Stimulated activated CD4-positive, alpha-beta T cell treated with anti-CD3 and anti-CD28 coated beads, TNF-alpha, amount 100 ng/mL, for 24 hours (primary cell): ENCODE measurements at regions not wholly inside any gene's neighbourhood (a gene's known extent, or its start where the extent isn't known, plus 50 kb on each side); places are given as distances from the start of the nearest gene placed in this dataset.

ENCODE experiments used
- DNase-seq, 3 experiments: peaks; one replicate each; pipeline ENCODE4 v3.0.0-alpha.2; 2020; ENCODE audit warnings: low read depth in 3 of 3

DNA sequence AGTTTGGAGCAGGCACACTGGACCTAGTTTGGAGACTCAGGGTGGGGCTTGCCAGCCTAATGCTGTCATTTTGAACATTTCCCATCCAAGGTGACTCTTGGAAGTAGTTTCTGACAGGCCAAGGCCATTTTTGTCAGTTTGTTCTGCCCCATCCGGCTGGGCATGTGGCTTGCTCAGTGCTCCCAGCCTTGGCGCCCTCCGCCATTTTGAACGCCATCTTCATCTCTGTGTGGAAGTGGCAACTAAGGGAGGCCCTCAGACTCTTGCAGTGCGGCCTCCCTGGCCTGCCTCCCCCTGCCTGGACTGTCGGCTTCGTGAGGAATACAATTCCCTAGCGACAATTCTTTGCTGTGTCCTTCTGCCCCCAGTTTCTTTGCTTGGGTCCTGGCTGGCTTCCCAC, 150.6 kb upstream of the RGMA start:
- DNase-seq = no peak

DNA sequence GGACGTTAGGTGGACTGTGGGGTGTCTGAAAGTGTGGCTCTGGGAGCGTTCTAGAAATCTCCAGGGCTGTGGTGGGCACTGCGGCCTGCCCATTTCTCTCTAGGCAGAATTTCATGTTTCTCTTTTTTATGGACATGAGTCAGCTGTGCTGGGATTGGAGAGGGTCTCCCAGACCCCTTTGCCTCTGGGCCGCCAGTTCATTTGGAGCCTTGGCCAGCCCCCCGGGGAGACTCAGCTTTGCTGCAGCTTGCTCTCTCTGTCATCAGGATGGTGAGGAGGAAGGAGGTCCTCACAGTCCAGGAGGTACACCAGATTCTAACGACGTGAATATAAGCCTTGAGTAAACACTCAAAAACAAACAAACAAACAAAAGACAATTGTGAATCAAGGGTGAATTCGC, 149.6 kb upstream of the RGMA start:
- DNase-seq = no peak

DNA sequence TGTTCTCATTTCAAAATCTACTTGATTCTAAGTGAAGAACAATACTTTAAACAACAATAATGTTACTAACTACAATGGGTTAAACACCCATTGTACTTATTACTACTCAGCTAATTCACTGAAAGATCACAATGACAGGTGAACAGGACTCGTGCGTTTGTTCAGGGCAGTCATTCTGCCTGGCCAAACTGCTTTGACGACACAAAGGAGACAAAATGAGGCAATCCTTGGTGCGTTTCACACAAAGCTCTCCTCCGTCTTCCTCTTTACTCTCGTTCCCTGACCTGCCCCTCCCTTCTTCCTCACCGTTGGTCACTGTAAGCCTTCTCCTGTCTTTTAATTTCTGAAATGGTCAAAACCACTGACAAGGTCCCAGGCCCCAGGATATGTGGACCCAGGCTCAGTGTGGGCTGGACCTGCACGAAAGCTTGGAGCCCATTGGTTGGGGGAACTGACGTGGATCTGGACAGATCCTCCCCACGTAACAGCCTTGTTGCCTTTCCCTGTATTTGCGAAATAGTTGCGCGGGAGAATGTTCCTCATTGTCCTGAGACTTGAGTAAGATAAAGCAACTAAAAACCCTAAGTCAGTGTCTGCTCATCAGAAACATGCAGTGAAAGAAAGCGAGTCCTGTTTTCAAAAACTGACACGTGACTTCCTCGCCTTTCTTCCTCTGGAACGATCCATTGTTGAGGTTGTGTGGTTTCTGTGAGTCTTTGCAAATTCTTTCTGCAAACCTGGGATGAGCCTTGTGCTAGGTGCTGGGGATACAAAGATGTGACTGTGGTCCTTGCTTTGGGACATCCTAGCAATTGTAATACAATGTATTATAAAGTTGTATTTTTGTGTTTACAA, 147.1 kb upstream of the RGMA start:
- DNase-seq = no peak

- DNase-seq = no peak
Measured at GRCh38 chr15:93235269-93235668, 146.3 kb upstream of the RGMA start.

DNA sequence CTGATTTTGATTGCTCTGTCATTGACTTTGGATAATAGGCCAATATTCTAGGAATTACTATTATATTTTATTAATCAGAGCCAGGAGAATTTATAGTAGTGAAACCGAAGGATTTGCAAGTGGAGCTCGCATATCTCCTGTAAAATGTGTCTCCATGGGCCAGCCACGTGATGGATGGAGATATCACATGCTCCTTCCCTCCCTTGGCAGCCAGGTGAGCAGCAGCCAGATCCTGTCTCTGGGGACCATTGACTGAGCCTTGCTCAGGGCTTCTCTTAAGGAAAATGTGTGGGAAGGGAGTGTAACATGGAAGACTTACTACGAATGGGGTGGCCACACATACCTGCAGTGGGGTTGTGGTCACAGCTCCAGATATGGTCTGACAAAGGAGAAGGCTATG, 144.7 kb upstream of the RGMA start:
- no peak for DNase-seq

- DNase-seq = no peak
Measured at GRCh38 chr15:93232845-93233244, 143.8 kb upstream of the RGMA start.

GRCh38 chr15:93231994-93232393, 143.0 kb upstream of the RGMA start:
- DNase-seq = no peak

- no peak for DNase-seq
Measured at GRCh38 chr15:93231261-93231925, 142.4 kb upstream of the RGMA start.

GRCh38 chr15:93228546-93228945, 139.5 kb upstream of the RGMA start:
- DNase-seq = no peak

DNA sequence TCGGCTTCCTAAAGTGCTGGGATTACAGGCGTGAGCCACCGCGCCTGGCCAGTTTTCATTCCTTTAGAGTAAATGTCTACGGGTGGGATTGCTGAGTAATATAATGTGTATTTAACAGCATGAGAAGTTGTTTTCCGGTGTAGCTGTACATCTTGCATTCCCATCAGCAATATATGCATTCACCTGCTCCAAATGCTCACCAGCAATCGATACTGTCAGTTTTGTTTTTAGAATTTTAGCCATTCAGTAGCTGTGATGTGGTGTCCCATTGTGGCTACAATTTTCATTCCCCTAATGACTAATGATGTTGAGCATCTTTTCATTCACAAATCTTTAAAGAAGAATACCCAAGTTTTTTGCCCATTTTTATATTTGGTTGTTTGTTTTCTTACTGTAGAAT, 134.8 kb upstream of the RGMA start:
- no peak for DNase-seq

DNA sequence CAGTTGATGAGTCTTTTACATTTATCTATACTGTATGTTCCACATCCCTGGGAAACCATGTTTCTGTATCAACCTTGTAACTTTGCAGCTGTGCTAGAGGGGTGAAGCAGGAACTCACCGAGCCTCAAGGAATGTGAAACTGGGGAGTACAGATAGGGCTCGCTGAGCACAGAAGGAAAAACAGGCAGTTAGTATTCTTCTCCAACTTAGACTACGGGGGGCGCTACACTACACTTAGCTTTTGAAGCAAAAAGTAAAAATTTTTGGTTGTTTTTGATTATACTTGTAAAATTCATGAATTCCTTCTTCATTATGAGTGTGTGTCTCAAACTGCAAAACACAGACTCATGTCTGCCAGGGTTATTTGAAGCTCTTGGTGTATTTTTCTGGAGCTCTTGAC, 132.7 kb upstream of the RGMA start:
- DNase-seq = no peak

- no peak for DNase-seq
Measured at GRCh38 chr15:93219859-93220420, 130.9 kb upstream of the RGMA start.

GRCh38 chr15:93217343-93217742, 128.3 kb upstream of the RGMA start:
- DNase-seq = no peak

- no peak for DNase-seq
Measured at GRCh38 chr15:93214106-93214505, 125.1 kb upstream of the RGMA start.

DNA sequence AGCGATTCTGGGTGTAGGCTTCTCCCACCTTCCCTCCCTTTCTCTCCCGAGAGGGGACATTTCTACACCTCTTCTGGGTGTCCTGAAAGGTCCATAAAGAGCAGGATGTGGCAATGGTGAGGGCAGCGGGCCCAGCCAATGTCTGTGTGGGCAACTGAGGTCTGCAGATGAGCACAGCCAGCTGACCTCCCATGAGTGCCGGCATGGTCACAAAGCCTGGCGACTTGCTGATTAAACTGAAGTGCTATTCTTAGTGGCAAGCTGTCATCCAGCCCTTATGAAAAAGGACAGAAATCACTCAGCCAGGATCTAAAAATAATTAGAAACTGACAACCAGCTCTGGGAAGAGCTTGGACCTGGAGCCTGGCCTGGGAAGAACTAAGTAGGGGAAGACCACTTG, 124.3 kb upstream of the RGMA start:
- DNase-seq = no peak

- no peak for DNase-seq
Measured at GRCh38 chr15:93212578-93212977, 123.6 kb upstream of the RGMA start.

DNA sequence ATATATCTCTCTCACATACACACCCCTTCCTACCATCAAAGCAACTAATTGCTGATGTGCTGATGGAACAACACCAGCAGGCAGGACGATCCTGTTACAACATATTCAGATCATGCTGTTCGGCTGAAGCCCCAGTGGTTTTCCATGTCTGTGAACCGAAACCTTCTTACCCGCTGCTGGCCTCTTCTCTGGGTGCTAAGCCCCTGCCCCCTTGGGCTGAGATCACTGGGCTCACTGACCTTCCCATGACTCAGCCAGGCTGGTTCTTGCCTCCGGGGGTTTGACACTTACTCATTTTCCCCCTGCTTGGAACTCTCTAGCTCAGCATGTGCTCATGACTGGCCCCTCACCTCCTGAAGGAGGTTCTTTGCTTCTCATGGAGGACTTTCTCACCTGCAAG, 122.0 kb upstream of the RGMA start:
- DNase-seq = no peak

GRCh38 chr15:93209690-93210445, 120.9 kb upstream of the RGMA start:
- DNase-seq = no peak

DNA sequence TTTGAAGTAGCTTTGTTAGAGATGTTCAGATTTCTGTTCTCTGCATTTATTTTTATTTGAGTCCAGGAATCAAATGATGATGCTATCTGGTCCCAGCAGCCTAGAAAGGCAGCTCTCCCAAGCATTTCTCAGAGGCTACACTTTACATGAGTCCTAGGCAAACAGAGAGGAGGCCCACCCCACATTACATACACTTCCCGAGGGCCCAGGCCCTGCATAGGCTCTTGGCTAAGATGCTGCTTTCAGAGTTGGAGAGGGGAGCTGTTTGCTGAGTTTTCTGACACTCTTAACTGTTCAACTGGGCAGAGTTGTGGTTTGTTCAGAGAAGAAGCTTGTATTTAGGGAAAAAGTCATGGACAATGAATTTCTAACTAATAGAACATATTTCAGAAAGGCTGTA, 117.9 kb upstream of the RGMA start:
- DNase-seq = no peak

GRCh38 chr15:93205413-93205812, 116.4 kb upstream of the RGMA start:
- DNase-seq = no peak

GRCh38 chr15:93203036-93203435, 114.0 kb upstream of the RGMA start:
- no peak for DNase-seq

DNA sequence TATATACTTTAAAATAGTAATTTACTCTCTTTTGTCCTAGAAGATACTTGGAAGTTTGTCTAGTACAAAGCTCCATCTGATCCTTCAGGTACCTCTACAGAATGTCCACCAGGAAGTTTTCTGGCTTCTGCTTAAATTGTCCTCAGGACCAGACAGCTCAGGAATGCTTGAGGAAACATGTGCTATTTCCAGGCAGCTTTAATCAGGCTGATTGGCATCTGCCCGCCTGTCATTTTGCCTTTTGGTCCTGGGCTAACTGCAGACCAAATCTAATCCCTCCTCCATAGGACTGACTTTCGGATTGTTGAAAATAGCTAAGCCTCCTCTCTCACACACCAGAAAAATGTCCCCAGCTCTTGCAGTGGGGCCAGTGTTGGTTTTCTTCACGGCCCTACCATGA, 113.4 kb upstream of the RGMA start:
- no peak for DNase-seq
